Astrocyte (in vitro differentiated cells and primary cell): ENCODE measurements at regions not wholly inside any gene's neighbourhood (a gene's known extent, or its start where the extent isn't known, plus 50 kb on each side); places are given as distances from the start of the nearest gene placed in this dataset.

Source experiments
- CTCF ChIP-seq: IDR thresholded peaks from 2 replicates; pipeline ENCODE4 v1.5.1; 2011; ENCODE audit warnings: low read depth, mild to moderate bottlenecking, inconsistent platforms, low read length, moderate library complexity; ENCODE audit not compliant: insufficient read depth
- EZH2 ChIP-seq: IDR thresholded peaks from 2 replicates; pipeline ENCODE4 v1.6.1; 2012; ENCODE audit warnings: mild to moderate bottlenecking, low read length, inconsistent platforms; ENCODE audit not compliant: insufficient read depth

GRCh38 chr5:117487556-117487955, 912.9 kb upstream of the SEMA6A start:
- TF ChIP-seq CTCF: no peak
- no peak for TF ChIP-seq EZH2
